ENCODE measurements at regions not wholly inside any gene's neighbourhood (a gene's known extent, or its start where the extent isn't known, plus 50 kb on each side); places are given as distances from the start of the nearest gene placed in this dataset.

DNA sequence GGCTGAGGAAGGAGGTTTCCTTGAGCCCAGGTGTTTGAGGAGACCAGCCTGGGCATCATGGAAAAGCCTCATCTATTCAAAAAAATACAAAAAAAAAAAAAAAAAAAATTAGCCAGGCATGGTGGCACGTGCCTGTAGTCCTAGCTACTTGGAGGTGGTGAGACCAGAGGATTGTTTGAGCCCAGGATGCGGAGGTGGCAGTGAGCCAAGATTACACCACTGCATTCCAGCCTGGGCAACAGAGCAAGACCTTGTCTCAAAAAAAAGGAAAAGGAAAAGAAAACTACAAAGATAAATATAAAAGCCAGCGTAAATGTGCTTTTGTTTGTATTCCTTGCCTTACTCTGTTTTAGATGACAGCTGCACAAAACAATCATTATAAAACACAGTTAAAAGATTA is 2249.2 kb upstream of the C9orf72 start:
- no TSS peak for BruUV-seq (replicated peaks)
- Histone ChIP-seq H3K27me3 (ENCODE audit: control insufficient read depth in 2 of 2, insufficient read depth in 2 of 2, low read length in 2 of 2) (no peaks in the 10 kb centered on the region), H3K4me1 (ENCODE audit: control insufficient read depth, extremely low read depth, insufficient read depth, low read length) (no peaks in the 10 kb centered on the region), H4K20me1 (replicated peaks; ENCODE audit: control insufficient read depth, extremely low read depth, insufficient read depth, low read length) (no peaks in the 10 kb centered on the region), H3K36me3 (ENCODE audit: control insufficient read depth in 2 of 2, extremely low read depth in 1 of 2, insufficient read depth in 2 of 2, low read length in 2 of 2) (no peaks in the 10 kb centered on the region), H2AFZ (ENCODE audit: low read depth, low read length) (no peak overlapping the region), H3K9me3 (replicated peaks; ENCODE audit: control insufficient read depth, insufficient read depth, low read length) (peaks cover 1% of the 10 kb centered on the region), H3K79me2 (ENCODE audit: control insufficient read depth, insufficient read depth, low read length) (no peaks in the 10 kb centered on the region), H3K27ac (ENCODE audit: insufficient read depth, low read depth, low read length) (no peak overlapping the region), H3K9me1 (replicated peaks; ENCODE audit: control insufficient read depth, extremely low read depth, insufficient read depth, low read length) (no peaks in the 10 kb centered on the region), H3K4me3 (replicated peaks in 1 of 3; ENCODE audit: insufficient read depth in 1 of 3, low read depth in 1 of 3, low read length in 3 of 3) (no peak overlapping the region), H3K4me2 (ENCODE audit: insufficient read depth, low read length) (no peak overlapping the region), H3K9ac (replicated peaks; ENCODE audit: extremely low read depth, insufficient read depth, low read length) (no peak overlapping the region)
- FAIRE-seq (no peak), DNase-seq (ENCODE audit: low read depth, low spot score) (no peak)
- TF ChIP-seq EZH2 (IDR thresholded peaks at IDR 0.05; ENCODE audit: borderline replicate concordance, low read depth, low read length, severe bottlenecking) (no peak), JUN (IDR thresholded peaks at IDR 0.05; ENCODE audit: borderline replicate concordance, insufficient read depth, insufficient read length, low read depth) (no peak), FOS (IDR thresholded peaks at IDR 0.05; ENCODE audit: borderline replicate concordance, insufficient read depth, low read length) (no peak), POLR2A (IDR thresholded peaks at IDR 0.05; ENCODE audit: low read depth, low read length) (no peak), MYC (IDR thresholded peaks at IDR 0.05; ENCODE audit: low read depth, low read length) (no peak), POLR2AphosphoS5 (IDR thresholded peaks at IDR 0.05; ENCODE audit: insufficient read depth, low read depth, low read length) (no peak), GATA2 (IDR thresholded peaks at IDR 0.05; ENCODE audit: insufficient read depth, insufficient read length, low read depth, low read length) (no peak)
- TF ChIP-seq, protein P1, sequence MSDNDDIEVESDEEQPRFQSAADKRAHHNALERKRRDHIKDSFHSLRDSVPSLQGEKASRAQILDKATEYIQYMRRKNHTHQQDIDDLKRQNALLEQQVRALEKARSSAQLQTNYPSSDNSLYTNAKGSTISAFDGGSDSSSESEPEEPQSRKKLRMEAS (IDR thresholded peaks at IDR 0.05; ENCODE audit: insufficient read depth, insufficient read length), result no peak
- TF ChIP-seq, protein P2, sequence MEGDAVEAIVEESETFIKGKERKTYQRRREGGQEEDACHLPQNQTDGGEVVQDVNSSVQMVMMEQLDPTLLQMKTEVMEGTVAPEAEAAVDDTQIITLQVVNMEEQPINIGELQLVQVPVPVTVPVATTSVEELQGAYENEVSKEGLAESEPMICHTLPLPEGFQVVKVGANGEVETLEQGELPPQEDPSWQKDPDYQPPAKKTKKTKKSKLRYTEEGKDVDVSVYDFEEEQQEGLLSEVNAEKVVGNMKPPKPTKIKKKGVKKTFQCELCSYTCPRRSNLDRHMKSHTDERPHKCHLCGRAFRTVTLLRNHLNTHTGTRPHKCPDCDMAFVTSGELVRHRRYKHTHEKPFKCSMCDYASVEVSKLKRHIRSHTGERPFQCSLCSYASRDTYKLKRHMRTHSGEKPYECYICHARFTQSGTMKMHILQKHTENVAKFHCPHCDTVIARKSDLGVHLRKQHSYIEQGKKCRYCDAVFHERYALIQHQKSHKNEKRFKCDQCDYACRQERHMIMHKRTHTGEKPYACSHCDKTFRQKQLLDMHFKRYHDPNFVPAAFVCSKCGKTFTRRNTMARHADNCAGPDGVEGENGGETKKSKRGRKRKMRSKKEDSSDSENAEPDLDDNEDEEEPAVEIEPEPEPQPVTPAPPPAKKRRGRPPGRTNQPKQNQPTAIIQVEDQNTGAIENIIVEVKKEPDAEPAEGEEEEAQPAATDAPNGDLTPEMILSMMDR (IDR thresholded peaks at IDR 0.05; ENCODE audit: extremely low read depth in 1 of 2, insufficient read depth in 1 of 2, low read depth in 1 of 2, low read length in 2 of 2), result no peak
- ChIA-PET POLR2A (no interaction called here), CTCF (no interaction called here)
- intact Hi-C loops (cut with micrococcal nuclease) (no loop called here), dilution Hi-C loops (cut with MboI; ENCODE audit: extremely low pct_ligation_motif_present, low sequenced_read_pairs) (no loop called here)
